HG02852 (cell line): ENCODE measurements at regions not wholly inside any gene's neighbourhood (a gene's known extent, or its start where the extent isn't known, plus 50 kb on each side); places are given as distances from the start of the nearest gene placed in this dataset.
"Not testable (repeated sequence)": the region's sequence is repeated elsewhere in the genome, so short reads cannot be mapped to it uniquely, and the experiment has no call there.

ENCODE experiments used
- ATAC-seq: cut with Tn5 transposase; IDR thresholded peaks from one replicate; pipeline ENCODE4 v1.9.1; 2021; ENCODE audit warnings: mild to moderate bottlenecking, moderate library complexity; ENCODE audit not compliant: unreplicated experiment

GRCh38 chr7:26083113-26083512 lies 68.9 kb upstream of the NFE2L3 start:
- no peak for ATAC-seq

GRCh38 chr7:26084418-26084817 lies 67.6 kb upstream of the NFE2L3 start:
- ATAC-seq: no peak

GRCh38 chr7:26085771-26086170 lies 66.2 kb upstream of the NFE2L3 start:
- ATAC-seq: no peak

- no peak for ATAC-seq
Measured at GRCh38 chr7:26087321-26088091, 64.5 kb upstream of the NFE2L3 start.

GRCh38 chr7:26089469-26089868 lies 62.5 kb upstream of the NFE2L3 start:
- not testable (repeated sequence) for ATAC-seq

GRCh38 chr7:26090927-26091519 lies 61.0 kb upstream of the NFE2L3 start:
- no peak for ATAC-seq

GRCh38 chr7:26091933-26092332 lies 60.1 kb upstream of the NFE2L3 start:
- ATAC-seq: no peak

- ATAC-seq: no peak
Measured at GRCh38 chr7:26093023-26093422, 59.0 kb upstream of the NFE2L3 start.

- ATAC-seq: no peak
Measured at GRCh38 chr7:26096136-26096535, 55.9 kb upstream of the NFE2L3 start.

GRCh38 chr7:26097837-26098668 lies 53.9 kb upstream of the NFE2L3 start:
- ATAC-seq: no peak

GRCh38 chr7:26099236-26099635 lies 52.8 kb upstream of the NFE2L3 start:
- no peak for ATAC-seq

- ATAC-seq: no peak
Measured at GRCh38 chr7:26100406-26101339, 51.3 kb upstream of the NFE2L3 start.

GRCh38 chr7:26101361-26102151 lies 50.4 kb upstream of the NFE2L3 start:
- no peak for ATAC-seq

- no peak for ATAC-seq
Measured at GRCh38 chr7:26102176-26102575, 49.8 kb upstream of the NFE2L3 start.
